Endothelial cell of umbilical vein (primary cell): ENCODE measurements at regions not wholly inside any gene's neighbourhood (a gene's known extent, or its start where the extent isn't known, plus 50 kb on each side); places are given as distances from the start of the nearest gene placed in this dataset.

Experiments used
- EZH2 ChIP-seq: IDR thresholded peaks from 2 replicates; pipeline ENCODE4 v1.6.1; 2012; ENCODE audit warnings: borderline replicate concordance, low read depth, mild to moderate bottlenecking, moderate library complexity, low read length, inconsistent platforms; ENCODE audit not compliant: severe bottlenecking
- FOS ChIP-seq: IDR thresholded peaks from 2 replicates; pipeline ENCODE4 v1.6.1; 2011; ENCODE audit warnings: mild to moderate bottlenecking, low read length, moderate library complexity, borderline replicate concordance; ENCODE audit not compliant: insufficient read depth
- GATA2 ChIP-seq: IDR thresholded peaks from 2 replicates; pipeline ENCODE4 v1.7.0; 2011; ENCODE audit warnings: low read depth, mild to moderate bottlenecking, moderate library complexity, mixed read lengths, low read length; ENCODE audit not compliant: insufficient read length, insufficient read depth
- JUN ChIP-seq: IDR thresholded peaks from 2 replicates; pipeline ENCODE4 v1.6.1; 2011; ENCODE audit warnings: borderline replicate concordance, low read depth; ENCODE audit not compliant: insufficient read length, insufficient read depth
- MYC ChIP-seq: IDR thresholded peaks from one replicate; pipeline ENCODE4 v1.6.1; 2011; ENCODE audit warnings: mild to moderate bottlenecking, low read depth, low read length
- POLR2A ChIP-seq: IDR thresholded peaks from 2 replicates; pipeline ENCODE4 v1.6.1; 2012; ENCODE audit warnings: low read depth, mild to moderate bottlenecking, control low read depth, low read length
- POLR2AphosphoS5 ChIP-seq: IDR thresholded peaks from 2 replicates; pipeline ENCODE4 v1.6.1; 2012; ENCODE audit warnings: low read depth, mild to moderate bottlenecking, control low read depth, low read length, moderate library complexity; ENCODE audit not compliant: insufficient read depth
- TF ChIP-seq, protein P1 (sequence below): IDR thresholded peaks from 2 replicates; pipeline ENCODE4 v1.6.1; 2011; ENCODE audit not compliant: insufficient read depth, insufficient read length
- TF ChIP-seq, protein P2 (sequence below), 2 donors: IDR thresholded peaks; 1 replicate in 1 of 2; 2 replicates in 1 of 2; pipeline ENCODE4 v1.5.1; 2011; ENCODE audit warnings: low read length in 2 of 2, mild to moderate bottlenecking in 2 of 2, moderate library complexity in 2 of 2, control low read depth in 1 of 2, inconsistent platforms in 1 of 2, low read depth in 1 of 2; ENCODE audit not compliant: insufficient read depth in 1 of 2; ENCODE audit errors: extremely low read depth in 1 of 2

DNA sequence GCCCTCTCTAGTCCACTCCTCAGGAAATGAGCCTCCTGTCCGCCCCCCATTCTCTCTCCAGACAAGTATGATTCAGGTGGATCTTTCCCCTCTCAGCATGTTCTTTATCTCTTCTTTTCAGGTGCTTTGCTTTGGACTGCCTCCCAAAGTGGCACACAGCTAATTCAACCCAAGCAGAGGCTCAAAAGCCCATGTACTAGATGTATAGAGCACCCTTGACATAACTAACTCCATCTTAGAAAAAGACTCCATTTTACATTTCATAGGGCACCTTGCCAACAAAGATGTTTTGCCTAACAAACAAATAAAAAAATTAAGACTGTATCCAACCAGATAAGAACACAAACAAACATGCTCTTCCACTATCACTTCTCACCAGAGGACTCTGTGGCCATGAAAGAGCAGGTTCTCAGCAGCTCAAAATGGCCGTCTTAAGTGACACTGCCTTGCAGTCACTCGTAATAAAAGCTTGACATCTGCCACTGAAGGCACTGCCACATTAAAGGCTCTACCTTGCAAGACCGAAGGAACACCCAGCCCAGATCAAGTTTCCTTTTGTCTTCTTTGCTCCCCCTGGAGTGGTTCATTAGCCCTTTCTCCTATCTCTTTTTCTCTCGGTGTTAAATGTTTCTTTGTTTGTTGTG, 84.9 kb upstream of the TAB3 start:
- TF ChIP-seq POLR2AphosphoS5 (no peak), EZH2 (no peak), FOS (no peak), GATA2 (no peak), POLR2A (no peak), JUN (no peak), MYC (no peak)
- TF ChIP-seq, protein P1, sequence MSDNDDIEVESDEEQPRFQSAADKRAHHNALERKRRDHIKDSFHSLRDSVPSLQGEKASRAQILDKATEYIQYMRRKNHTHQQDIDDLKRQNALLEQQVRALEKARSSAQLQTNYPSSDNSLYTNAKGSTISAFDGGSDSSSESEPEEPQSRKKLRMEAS, result no peak
- TF ChIP-seq, protein P2, sequence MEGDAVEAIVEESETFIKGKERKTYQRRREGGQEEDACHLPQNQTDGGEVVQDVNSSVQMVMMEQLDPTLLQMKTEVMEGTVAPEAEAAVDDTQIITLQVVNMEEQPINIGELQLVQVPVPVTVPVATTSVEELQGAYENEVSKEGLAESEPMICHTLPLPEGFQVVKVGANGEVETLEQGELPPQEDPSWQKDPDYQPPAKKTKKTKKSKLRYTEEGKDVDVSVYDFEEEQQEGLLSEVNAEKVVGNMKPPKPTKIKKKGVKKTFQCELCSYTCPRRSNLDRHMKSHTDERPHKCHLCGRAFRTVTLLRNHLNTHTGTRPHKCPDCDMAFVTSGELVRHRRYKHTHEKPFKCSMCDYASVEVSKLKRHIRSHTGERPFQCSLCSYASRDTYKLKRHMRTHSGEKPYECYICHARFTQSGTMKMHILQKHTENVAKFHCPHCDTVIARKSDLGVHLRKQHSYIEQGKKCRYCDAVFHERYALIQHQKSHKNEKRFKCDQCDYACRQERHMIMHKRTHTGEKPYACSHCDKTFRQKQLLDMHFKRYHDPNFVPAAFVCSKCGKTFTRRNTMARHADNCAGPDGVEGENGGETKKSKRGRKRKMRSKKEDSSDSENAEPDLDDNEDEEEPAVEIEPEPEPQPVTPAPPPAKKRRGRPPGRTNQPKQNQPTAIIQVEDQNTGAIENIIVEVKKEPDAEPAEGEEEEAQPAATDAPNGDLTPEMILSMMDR (IDR thresholded peaks at IDR 0.05; ENCODE audit: extremely low read depth in 1 of 2, insufficient read depth in 1 of 2, low read depth in 1 of 2, low read length in 2 of 2), result no peak
